K562 (cell line): ENCODE measurements at regions not wholly inside any gene's neighbourhood (a gene's known extent, or its start where the extent isn't known, plus 50 kb on each side); places are given as distances from the start of the nearest gene placed in this dataset.

Experiments
- ATAC-seq: fragments of 200-7000 bp; cut with Tn5 transposase; 3 replicates; pipeline ENCODE4 v1.9.1; 2020; ENCODE audit warnings: moderate library complexity
- BruUV-seq: library from RNA; stranded (reverse); fragments of 400-500 nt; replicated peaks from 2 replicates; lab custom pipeline; 2021; lab: Mats Ljungman, UMichigan
- CTCF ChIA-PET: fragments of 300-600 bp; formaldehyde crosslinking; extraction: SDS; loops from one replicate; lab custom pipeline; 2021; ENCODE audit warnings: low intra/inter-chr PET ratio; lab: Yijun Ruan, JAX
- POLR2A ChIA-PET: fragments of 300-600, 350-650 bp; sonication (Branson Sonifier 250); formaldehyde crosslinking; extraction: SDS; loops from one replicate; lab custom pipeline; 2021; ENCODE audit warnings: antibody characterized with exemption, inconsistent platforms; lab: Yijun Ruan, JAX
- DNase-seq, 4 experiments: peaks; one replicate each; pipeline versions ENCODE4 v3.0.0 to v3.0.0-alpha.2; 2011 to 2018; ENCODE audit warnings: low spot score in 3 of 4, mixed read lengths in 3 of 4; ENCODE audit errors: extremely low read depth in 1 of 4
- FAIRE-seq: peaks from 2 replicates; lab custom pipeline; 2011; peaks lifted over from hg19 to GRCh38; lab: Jason Lieb, UNC
- H2AFZ ChIP-seq: 2 replicates; pipeline ENCODE4 v1.6.0; 2011; ENCODE audit warnings: low read depth, low read length, control low read depth, inconsistent platforms
- H3K27ac ChIP-seq: fragments of 200-600 bp; 3 replicates; pipeline ENCODE4 v1.8.0; 2011; ENCODE audit warnings: low read depth, mild to moderate bottlenecking, control low read depth, inconsistent platforms, low read length, moderate library complexity, mixed read lengths; ENCODE audit errors: extremely low read depth
- H3K27me3 ChIP-seq, 2 experiments: fragments of 300-600 bp in 1 of 2; 2 replicates in 1 of 2; 3 replicates in 1 of 2; pipeline versions ENCODE4 v1.6.0 to v1.8.0; 2011; ENCODE audit warnings: inconsistent platforms in 2 of 2, low read length in 2 of 2, mild to moderate bottlenecking in 1 of 2, mixed read lengths in 1 of 2, moderate library complexity in 1 of 2; ENCODE audit not compliant: control insufficient read depth in 2 of 2, insufficient read depth in 2 of 2
- H3K36me3 ChIP-seq: fragments of 300-600 bp; 3 replicates; pipeline ENCODE4 v1.8.0; 2011; ENCODE audit warnings: mild to moderate bottlenecking, low read length, inconsistent platforms; ENCODE audit not compliant: control insufficient read depth, insufficient read depth
- H3K4me1 ChIP-seq, 2 experiments: fragments of 200-600 bp in 1 of 2; replicated peaks in 1 of 2; 2 replicates in 1 of 2; 3 replicates in 1 of 2; pipeline versions ENCODE4 v1.5.1 to v1.8.0; 2011; ENCODE audit warnings: inconsistent platforms in 2 of 2, low read length in 2 of 2, mild to moderate bottlenecking in 1 of 2, mixed read lengths in 1 of 2, moderate library complexity in 1 of 2; ENCODE audit not compliant: control insufficient read depth in 2 of 2, insufficient read depth in 2 of 2
- H3K4me2 ChIP-seq: 2 replicates; pipeline ENCODE4 v1.6.1; 2011; ENCODE audit warnings: low read length, control low read depth, inconsistent platforms, mixed read lengths; ENCODE audit not compliant: insufficient read depth
- H3K4me3 ChIP-seq: fragments of 200-600 bp; sonication (generic), shearing (Covaris generic); 2 replicates; pipeline ENCODE4 v1.5.1; 2016; ENCODE audit warnings: control low read depth, inconsistent platforms
- H3K79me2 ChIP-seq: fragments of 200-600 bp; 3 replicates; pipeline ENCODE4 v1.8.0; 2011; ENCODE audit warnings: low read length, inconsistent platforms; ENCODE audit not compliant: control insufficient read depth, insufficient read depth
- H3K9ac ChIP-seq, 2 experiments: 2 replicates each; pipeline versions ENCODE4 v1.6.0 to v1.6.1; 2011; ENCODE audit warnings: low read depth in 2 of 2, low read length in 2 of 2, control low read depth in 1 of 2, inconsistent platforms in 1 of 2, mild to moderate bottlenecking in 1 of 2, mixed read lengths in 1 of 2; ENCODE audit not compliant: insufficient read depth in 1 of 2
- H3K9me1 ChIP-seq: one replicate; pipeline ENCODE4 v1.6.0; 2011; ENCODE audit warnings: inconsistent platforms, mild to moderate bottlenecking, low read length, moderate library complexity; ENCODE audit not compliant: control insufficient read depth, insufficient read depth
- H3K9me3 ChIP-seq: replicated peaks from 2 replicates; pipeline ENCODE4 v1.5.1; 2011; ENCODE audit warnings: low read depth, low read length, inconsistent platforms; ENCODE audit not compliant: control insufficient read depth, insufficient read depth
- H4K20me1 ChIP-seq: replicated peaks from 2 replicates; pipeline ENCODE4 v1.6.1; 2011; ENCODE audit warnings: low read length, inconsistent platforms, mixed read lengths; ENCODE audit not compliant: control insufficient read depth, insufficient read depth
- DMBX1 ChIP-seq: fragments of 250-450 bp; sonication (Bioruptor Pico); IDR thresholded peaks from 2 replicates; pipeline ENCODE4 v1.8.0; 2022; ENCODE audit warnings: inconsistent platforms, mild to moderate bottlenecking, moderate library complexity, borderline replicate concordance
- HLTF ChIP-seq: fragments of 450-650 bp; IDR thresholded peaks from 2 replicates; pipeline ENCODE4 v1.6.1; 2016
- POLR2AphosphoS5 ChIP-seq: IDR thresholded peaks from 2 replicates; pipeline ENCODE4 v1.6.1; 2011; ENCODE audit warnings: mild to moderate bottlenecking, low read depth, low read length, moderate library complexity; ENCODE audit not compliant: control insufficient read depth, insufficient read depth
- TFAM ChIP-seq: fragments of 250-450 bp; sonication (Bioruptor Pico); conservative IDR thresholded peaks from 2 replicates; pipeline ENCODE4 v1.5.0; 2021; ENCODE audit warnings: mild to moderate bottlenecking, moderate library complexity
- ZFP1 ChIP-seq: fragments of 450-650 bp; formaldehyde crosslinking; IDR thresholded peaks from 2 replicates; pipeline ENCODE4 v1.4.0; 2020; ENCODE audit warnings: mild to moderate bottlenecking, mixed read lengths
- ZNF3 ChIP-seq: fragments of 250-450 bp; sonication (Bioruptor Pico); IDR thresholded peaks from 2 replicates; pipeline ENCODE4 v1.5.0; 2021; ENCODE audit warnings: mild to moderate bottlenecking, moderate library complexity
- ZNF589 ChIP-seq: fragments of 200-800 bp; sonication (Bioruptor generic); IDR thresholded peaks from 2 replicates; pipeline ENCODE4 v1.6.1; 2016; ENCODE audit warnings: low read depth, missing genetic modification characterization, missing compliant biosample characterization
- ZZZ3 ChIP-seq: fragments of 450-650 bp; IDR thresholded peaks from 2 replicates; pipeline ENCODE4 v1.6.1; 2016; ENCODE audit warnings: antibody characterized with exemption, mild to moderate bottlenecking, moderate library complexity
- WGBS: fragments of 100-300 bp; shearing (Covaris generic); methylation state at CpG from one replicate; pipeline ENCODE4 v1.1.6; 2016; ENCODE audit warnings: low coverage, mixed read lengths; ENCODE audit not compliant: insufficient coverage; ENCODE audit errors: missing lambda C conversion rate; 5-methylcytosine and 5-hydroxymethylcytosine counted together
- in situ Hi-C: fragments of 300-500 bp; cut with MboI; formaldehyde crosslinking; loops from 4 replicates; pipeline ENCODE4 v1.15.0; 2018; ENCODE audit warnings: inconsistent platforms, mixed read lengths
- intact Hi-C: fragments of 100-400 bp; cut with micrococcal nuclease; formaldehyde crosslinking; loops from 2 replicates; pipeline ENCODE4 v1.14.2; 2022
- TF ChIP-seq, protein P1 (sequence below): sonication (generic); formaldehyde crosslinking; IDR thresholded peaks from 2 replicates; pipeline ENCODE4 v1.8.0; 2023; ENCODE audit warnings: mild to moderate bottlenecking, missing genetic modification reagents
- TF ChIP-seq, protein P2 (sequence below), 3 experiments: IDR thresholded peaks in 2 of 3; conservative IDR thresholded peaks in 1 of 3; 2 replicates each; pipeline ENCODE4 v1.5.1; 2011 to 2012; ENCODE audit warnings: low read length in 3 of 3, mild to moderate bottlenecking in 3 of 3, control low read depth in 2 of 3, improper control_type of control experiment in 1 of 3, inconsistent platforms in 1 of 3, low read depth in 1 of 3, mixed read lengths in 1 of 3, moderate library complexity in 1 of 3; ENCODE audit not compliant: insufficient read depth in 2 of 3
- TF ChIP-seq, protein P3 (sequence below): sonication (generic); formaldehyde crosslinking; IDR thresholded peaks from 2 replicates; pipeline ENCODE4 v1.9.0; 2022; ENCODE audit warnings: mild to moderate bottlenecking, missing genetic modification reagents

DNA sequence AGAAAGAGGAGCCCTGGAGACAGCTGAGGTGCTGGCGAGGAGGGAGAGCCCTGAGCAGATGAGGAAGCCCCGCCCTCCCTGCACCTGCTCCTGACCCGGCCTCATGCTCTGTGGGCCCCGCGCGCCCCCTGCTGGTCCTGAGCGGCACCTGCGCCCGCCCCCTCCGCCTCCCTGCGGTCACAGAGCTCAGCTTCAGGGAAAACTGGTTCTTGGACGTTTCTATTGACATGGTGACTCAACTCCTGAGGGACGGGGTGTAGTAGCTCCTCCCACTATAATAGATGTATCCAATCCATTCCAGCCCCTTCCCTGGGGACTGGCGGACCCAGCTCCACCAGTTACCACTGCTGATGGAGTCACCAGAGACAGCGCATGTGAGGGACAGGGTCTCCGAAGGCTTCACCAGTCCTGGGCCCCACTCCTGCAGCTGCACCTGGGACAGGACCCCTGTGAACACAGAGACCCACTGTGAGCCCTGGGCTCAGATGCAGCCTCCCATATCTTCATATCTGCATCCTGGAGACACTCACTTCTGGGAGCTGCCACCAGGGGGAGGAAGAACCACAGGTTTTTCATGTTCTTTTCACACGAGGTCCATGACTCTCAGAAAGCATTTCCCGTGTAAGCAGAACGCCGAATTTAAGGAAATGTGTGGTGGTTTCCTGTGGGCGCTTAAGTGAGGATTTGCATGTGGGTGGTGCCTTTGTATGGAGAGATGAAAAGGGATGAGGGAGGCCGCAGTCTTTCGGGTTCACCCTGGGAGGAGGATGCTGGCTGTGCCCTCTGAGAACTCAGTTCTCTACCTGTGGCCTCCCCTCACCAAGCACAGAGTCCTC is 1346.4 kb downstream of the TMEM121 start:
- H3K27me3 ChIP-seq: no peaks in the 10 kb centered on the region
- FAIRE-seq (no peak), ATAC-seq (peak; percentile 77), DNase-seq (peak; percentile 12 to 17 (median 15))
- H3K4me1 ChIP-seq: no peaks in the 10 kb centered on the region
- H3K27ac ChIP-seq: no peak overlapping the region
- CTCF ChIA-PET: no interaction called here
- TF ChIP-seq ZNF3 (CRISPR knock-in tag): no peak
- TF ChIP-seq HLTF: no peak
- TF ChIP-seq DMBX1: no peak
- no peak for TF ChIP-seq TFAM (CRISPR knock-in tag)
- no peak for TF ChIP-seq ZNF589 (CRISPR knock-in tag)
- TF ChIP-seq ZZZ3: no peak
- TF ChIP-seq, protein P1, sequence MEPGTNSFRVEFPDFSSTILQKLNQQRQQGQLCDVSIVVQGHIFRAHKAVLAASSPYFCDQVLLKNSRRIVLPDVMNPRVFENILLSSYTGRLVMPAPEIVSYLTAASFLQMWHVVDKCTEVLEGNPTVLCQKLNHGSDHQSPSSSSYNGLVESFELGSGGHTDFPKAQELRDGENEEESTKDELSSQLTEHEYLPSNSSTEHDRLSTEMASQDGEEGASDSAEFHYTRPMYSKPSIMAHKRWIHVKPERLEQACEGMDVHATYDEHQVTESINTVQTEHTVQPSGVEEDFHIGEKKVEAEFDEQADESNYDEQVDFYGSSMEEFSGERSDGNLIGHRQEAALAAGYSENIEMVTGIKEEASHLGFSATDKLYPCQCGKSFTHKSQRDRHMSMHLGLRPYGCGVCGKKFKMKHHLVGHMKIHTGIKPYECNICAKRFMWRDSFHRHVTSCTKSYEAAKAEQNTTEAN: no peak
- TF ChIP-seq, protein P2, sequence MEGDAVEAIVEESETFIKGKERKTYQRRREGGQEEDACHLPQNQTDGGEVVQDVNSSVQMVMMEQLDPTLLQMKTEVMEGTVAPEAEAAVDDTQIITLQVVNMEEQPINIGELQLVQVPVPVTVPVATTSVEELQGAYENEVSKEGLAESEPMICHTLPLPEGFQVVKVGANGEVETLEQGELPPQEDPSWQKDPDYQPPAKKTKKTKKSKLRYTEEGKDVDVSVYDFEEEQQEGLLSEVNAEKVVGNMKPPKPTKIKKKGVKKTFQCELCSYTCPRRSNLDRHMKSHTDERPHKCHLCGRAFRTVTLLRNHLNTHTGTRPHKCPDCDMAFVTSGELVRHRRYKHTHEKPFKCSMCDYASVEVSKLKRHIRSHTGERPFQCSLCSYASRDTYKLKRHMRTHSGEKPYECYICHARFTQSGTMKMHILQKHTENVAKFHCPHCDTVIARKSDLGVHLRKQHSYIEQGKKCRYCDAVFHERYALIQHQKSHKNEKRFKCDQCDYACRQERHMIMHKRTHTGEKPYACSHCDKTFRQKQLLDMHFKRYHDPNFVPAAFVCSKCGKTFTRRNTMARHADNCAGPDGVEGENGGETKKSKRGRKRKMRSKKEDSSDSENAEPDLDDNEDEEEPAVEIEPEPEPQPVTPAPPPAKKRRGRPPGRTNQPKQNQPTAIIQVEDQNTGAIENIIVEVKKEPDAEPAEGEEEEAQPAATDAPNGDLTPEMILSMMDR (IDR thresholded peaks at IDR 0.05 in 2 of 3, conservative IDR thresholded peaks at IDR 0.05 in 1 of 3; ENCODE audit: insufficient read depth in 2 of 3, low read depth in 1 of 3, low read length in 3 of 3): peak in 2 of 3 experiments; percentile 40 to 77; a peak in 5 of 6 replicates
- no peak for TF ChIP-seq POLR2AphosphoS5
- TF ChIP-seq ZFP1 (CRISPR knock-in tag): no peak
- TF ChIP-seq, protein P3, sequence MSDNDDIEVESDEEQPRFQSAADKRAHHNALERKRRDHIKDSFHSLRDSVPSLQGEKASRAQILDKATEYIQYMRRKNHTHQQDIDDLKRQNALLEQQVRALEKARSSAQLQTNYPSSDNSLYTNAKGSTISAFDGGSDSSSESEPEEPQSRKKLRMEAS: peak; percentile 23; the same call in 1 of the 2 replicates
- no peak overlapping the region for H2AFZ ChIP-seq
- no peaks in the 10 kb centered on the region for H4K20me1 ChIP-seq
- H3K9me1 ChIP-seq: no peaks in the 10 kb centered on the region
- in situ Hi-C loops: no loop called here
- no peaks in the 10 kb centered on the region for H3K9me3 ChIP-seq
- H3K79me2 ChIP-seq: no peaks in the 10 kb centered on the region
- no peak overlapping the region for H3K9ac ChIP-seq
- no peak overlapping the region for H3K4me2 ChIP-seq
- 2% methylated on average over 7 of the region's 23 CpGs for WGBS
- intact Hi-C loops: no loop called here
- no TSS peak for BruUV-seq
- no peak overlapping the region for H3K4me3 ChIP-seq
- no peaks in the 10 kb centered on the region for H3K36me3 ChIP-seq
- POLR2A ChIA-PET: interaction anchor here (1.0 to 1.1 kb wide), 2 partner anchors 35 to 47 kb away, joined by 3 to 4 read pairs; no protein-coding TSS in a partner anchor
